ENCODE measurements at regions not wholly inside any gene's neighbourhood (a gene's known extent, or its start where the extent isn't known, plus 50 kb on each side); places are given as distances from the start of the nearest gene placed in this dataset.

DNA sequence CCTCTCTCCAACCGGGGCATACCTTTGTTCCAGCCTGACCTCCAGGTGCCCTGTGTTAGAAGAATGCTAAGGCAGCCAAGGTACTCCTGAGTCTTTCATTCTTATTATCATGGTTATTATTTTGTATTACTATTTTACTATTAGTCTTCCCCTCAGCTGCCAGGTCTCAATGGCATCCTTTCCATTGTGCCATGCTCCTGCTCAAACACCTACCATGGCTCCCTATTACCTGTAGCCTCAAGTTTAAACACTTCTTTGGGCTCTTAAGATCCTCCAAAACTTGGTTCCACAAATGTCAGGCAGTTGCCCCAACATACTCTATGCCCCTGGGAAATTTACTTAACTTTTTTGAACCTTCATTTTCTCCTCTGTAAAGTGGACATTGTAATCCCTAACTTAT is 130.4 kb downstream of the CHST1 start:
- FAIRE-seq (no peak), DNase-seq (ENCODE audit: insufficient read length, low spot score) (no peak)
- TF ChIP-seq, protein P1, sequence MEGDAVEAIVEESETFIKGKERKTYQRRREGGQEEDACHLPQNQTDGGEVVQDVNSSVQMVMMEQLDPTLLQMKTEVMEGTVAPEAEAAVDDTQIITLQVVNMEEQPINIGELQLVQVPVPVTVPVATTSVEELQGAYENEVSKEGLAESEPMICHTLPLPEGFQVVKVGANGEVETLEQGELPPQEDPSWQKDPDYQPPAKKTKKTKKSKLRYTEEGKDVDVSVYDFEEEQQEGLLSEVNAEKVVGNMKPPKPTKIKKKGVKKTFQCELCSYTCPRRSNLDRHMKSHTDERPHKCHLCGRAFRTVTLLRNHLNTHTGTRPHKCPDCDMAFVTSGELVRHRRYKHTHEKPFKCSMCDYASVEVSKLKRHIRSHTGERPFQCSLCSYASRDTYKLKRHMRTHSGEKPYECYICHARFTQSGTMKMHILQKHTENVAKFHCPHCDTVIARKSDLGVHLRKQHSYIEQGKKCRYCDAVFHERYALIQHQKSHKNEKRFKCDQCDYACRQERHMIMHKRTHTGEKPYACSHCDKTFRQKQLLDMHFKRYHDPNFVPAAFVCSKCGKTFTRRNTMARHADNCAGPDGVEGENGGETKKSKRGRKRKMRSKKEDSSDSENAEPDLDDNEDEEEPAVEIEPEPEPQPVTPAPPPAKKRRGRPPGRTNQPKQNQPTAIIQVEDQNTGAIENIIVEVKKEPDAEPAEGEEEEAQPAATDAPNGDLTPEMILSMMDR (IDR thresholded peaks at IDR 0.05; ENCODE audit: insufficient read depth, missing control alignments) = no peak

DNA sequence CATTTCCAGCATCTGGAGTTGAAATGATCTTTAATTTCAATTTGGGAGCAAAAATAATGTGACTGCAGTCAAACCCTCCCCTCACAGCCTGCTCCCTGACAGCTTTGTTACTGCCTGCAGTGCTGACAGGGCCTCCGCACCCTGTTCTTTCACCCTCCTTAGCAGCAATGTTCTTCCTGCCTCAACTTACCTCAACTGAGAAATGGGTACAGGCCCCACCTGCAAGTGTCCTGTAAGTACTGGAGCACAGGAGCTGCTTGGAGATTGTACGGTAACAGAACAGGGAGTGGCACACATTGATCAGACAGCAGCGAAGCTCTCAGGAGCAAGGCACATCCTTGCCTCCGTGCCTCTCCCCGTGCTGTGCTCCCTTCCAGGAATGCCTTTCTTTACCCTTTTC is 131.3 kb downstream of the CHST1 start:
- no peak for DNase-seq (ENCODE audit: insufficient read length, low spot score)
- TF ChIP-seq, protein P1 (IDR thresholded peaks at IDR 0.05; ENCODE audit: insufficient read depth, missing control alignments) = no peak
- FAIRE-seq = no peak

DNA sequence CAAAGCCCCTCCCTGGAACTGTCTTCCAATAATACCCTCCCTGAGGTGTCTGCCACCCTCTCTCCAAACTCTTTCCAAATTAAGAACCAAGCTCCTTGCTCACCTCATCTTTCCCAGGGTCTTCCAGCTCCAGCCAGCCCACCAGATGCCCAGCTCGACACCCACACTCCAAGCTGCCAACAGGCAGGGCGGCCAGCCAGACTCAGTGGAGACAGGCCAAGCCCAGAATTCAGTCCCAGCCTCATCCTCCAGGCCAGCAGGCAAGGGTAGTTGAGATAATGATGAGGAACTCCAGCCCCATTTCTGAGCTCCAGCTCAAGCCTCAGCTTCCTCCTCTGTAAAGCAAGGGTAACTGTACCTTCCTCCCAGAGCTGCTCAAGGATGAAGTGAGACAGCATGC is 132.9 kb downstream of the CHST1 start:
- TF ChIP-seq, protein P1 (IDR thresholded peaks at IDR 0.05; ENCODE audit: insufficient read depth, missing control alignments) = no peak
- DNase-seq (ENCODE audit: insufficient read length, low spot score) (no peak), FAIRE-seq (no peak)

DNA sequence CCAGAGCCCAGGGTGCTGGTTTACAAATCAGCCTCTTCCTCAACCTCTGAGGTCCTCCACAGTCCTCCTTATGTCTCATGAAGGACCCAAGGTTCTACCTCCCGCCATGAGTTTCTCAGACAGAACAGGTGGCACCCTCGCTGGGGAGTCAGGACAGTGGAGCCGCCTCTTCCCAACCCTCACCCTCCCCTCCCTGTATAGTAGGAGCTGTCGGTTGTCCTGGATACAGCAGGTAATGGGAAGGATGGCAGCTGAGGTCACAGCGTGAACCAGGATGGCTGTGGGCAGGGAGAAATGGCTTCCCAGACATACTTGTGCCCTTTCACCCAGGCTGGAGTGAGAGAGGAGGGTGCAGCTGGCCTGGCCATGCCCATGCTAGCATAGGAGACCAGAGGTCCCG is 134.6 kb downstream of the CHST1 start:
- FAIRE-seq (no peak), DNase-seq (ENCODE audit: insufficient read length, low spot score) (no peak)
- TF ChIP-seq, protein P1 (IDR thresholded peaks at IDR 0.05; ENCODE audit: insufficient read depth, missing control alignments) = no peak

DNA sequence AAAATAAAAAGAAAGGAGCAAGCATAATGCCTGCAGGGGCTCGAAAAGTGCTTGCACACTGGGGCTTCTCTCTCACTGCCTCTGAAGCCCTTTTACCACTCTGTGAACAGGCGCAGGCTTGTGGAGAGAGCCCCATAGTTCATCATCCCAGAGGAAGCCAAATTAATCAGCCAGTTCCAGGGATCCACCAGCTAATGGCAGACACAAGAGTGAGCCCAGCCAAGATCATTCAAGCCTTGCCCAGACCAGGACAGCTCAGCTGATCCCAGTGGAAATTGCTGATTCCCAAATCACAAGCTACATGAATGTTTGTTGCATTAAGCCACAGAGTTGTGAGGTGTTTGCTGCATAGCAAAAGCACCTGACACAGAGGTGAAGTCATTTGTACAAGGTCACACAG is 135.3 kb downstream of the CHST1 start:
- FAIRE-seq (no peak), DNase-seq (ENCODE audit: insufficient read length, low spot score) (no peak)
- TF ChIP-seq, protein P1 (IDR thresholded peaks at IDR 0.05; ENCODE audit: insufficient read depth, missing control alignments) = no peak

DNA sequence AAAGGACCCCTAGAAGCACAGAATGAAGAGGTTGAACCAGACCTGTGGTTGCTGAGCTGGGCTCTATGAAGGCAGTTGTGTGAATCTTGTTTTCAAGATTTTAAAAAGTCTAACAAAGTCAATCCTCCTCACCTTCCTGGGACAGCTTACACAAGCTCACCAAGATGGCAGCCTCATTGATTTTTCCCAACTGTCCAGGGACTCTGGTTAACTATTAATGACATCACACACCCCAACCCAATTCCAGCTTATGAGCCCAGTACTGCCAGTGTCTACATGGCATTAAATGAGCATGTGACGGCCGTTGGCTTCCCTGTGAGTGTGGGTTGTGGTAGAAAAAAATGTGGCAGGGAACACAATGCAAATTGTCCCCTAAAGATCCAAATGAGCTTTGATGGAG is 137.0 kb downstream of the CHST1 start:
- DNase-seq (ENCODE audit: insufficient read length, low spot score) = no peak
- no peak for FAIRE-seq
- TF ChIP-seq, protein P1 (IDR thresholded peaks at IDR 0.05; ENCODE audit: insufficient read depth, missing control alignments) = no peak

DNA sequence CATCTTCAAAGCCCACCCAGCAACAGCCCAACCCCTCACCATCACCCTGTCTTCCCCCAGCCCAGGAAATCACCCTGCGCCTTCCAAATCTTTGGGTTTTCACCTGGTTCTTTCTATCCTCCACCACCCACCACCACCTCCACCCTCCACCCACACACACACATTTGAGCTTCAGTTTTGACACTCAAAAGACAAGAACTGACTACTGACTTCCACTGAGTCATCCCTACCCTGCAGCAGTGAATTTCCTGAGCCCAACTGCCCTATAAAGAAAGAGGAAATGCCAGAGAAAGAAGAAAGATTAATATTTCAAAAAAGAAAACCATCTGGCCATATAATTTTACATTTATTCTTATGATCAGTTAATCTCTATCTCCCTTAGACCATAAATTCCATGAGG is 137.5 kb downstream of the CHST1 start:
- TF ChIP-seq, protein P1 (IDR thresholded peaks at IDR 0.05; ENCODE audit: insufficient read depth, missing control alignments) = no peak
- no peak for DNase-seq (ENCODE audit: insufficient read length, low spot score)
- FAIRE-seq = no peak
